H9 (cell line): ENCODE measurements at regions not wholly inside any gene's neighbourhood (a gene's known extent, or its start where the extent isn't known, plus 50 kb on each side); places are given as distances from the start of the nearest gene placed in this dataset.

Source experiments
- DNase-seq: peaks from one replicate; pipeline ENCODE4 v3.0.0-alpha.2; 2017
- H2AFZ ChIP-seq: one replicate; pipeline ENCODE4 v1.6.1; 2013; ENCODE audit warnings: mild to moderate bottlenecking, low read length, control low read depth, moderate library complexity
- H2AK5ac ChIP-seq: 2 replicates; pipeline ENCODE4 v1.6.1; 2013; ENCODE audit warnings: low read length, control low read depth, mixed read lengths; ENCODE audit not compliant: insufficient read length
- H2BK120ac ChIP-seq: one replicate; pipeline ENCODE4 v1.6.1; 2013; ENCODE audit warnings: low read depth, mild to moderate bottlenecking, low read length, control low read depth, inconsistent platforms; ENCODE audit not compliant: poor library complexity, severe bottlenecking
- H2BK12ac ChIP-seq: 2 replicates; pipeline ENCODE4 v1.6.1; 2013; ENCODE audit warnings: low read length, control low read depth, mixed read lengths, low read depth; ENCODE audit not compliant: insufficient read length
- H2BK15ac ChIP-seq: 2 replicates; pipeline ENCODE4 v1.6.1; 2013; ENCODE audit warnings: low read depth, low read length, control low read depth
- H2BK20ac ChIP-seq: one replicate; pipeline ENCODE4 v1.6.1; 2013; ENCODE audit warnings: low read depth, mild to moderate bottlenecking, low read length, control low read depth, inconsistent platforms; ENCODE audit not compliant: poor library complexity, severe bottlenecking
- H2BK5ac ChIP-seq: 2 replicates; pipeline ENCODE4 v1.6.1; 2013; ENCODE audit warnings: low read length, control low read depth, mixed read lengths; ENCODE audit not compliant: insufficient read length
- H3K14ac ChIP-seq: 2 replicates; pipeline ENCODE4 v1.6.1; 2013; ENCODE audit warnings: low read length, control low read depth; ENCODE audit not compliant: insufficient read depth
- H3K18ac ChIP-seq: 2 replicates; pipeline ENCODE4 v1.6.1; 2013; ENCODE audit warnings: low read depth, mild to moderate bottlenecking, mixed read lengths, low read length, control low read depth; ENCODE audit not compliant: insufficient read length
- H3K23ac ChIP-seq: 2 replicates; pipeline ENCODE4 v1.6.1; 2013; ENCODE audit warnings: low read length, control low read depth, mixed read lengths, low read depth; ENCODE audit not compliant: insufficient read length
- H3K23me2 ChIP-seq: 2 replicates; pipeline ENCODE4 v1.6.1; 2013; ENCODE audit warnings: low read depth, mild to moderate bottlenecking, mixed read lengths, low read length, control low read depth; ENCODE audit not compliant: insufficient read length, poor library complexity, severe bottlenecking
- H3K27ac ChIP-seq: 2 replicates; pipeline ENCODE4 v1.5.1; 2013; ENCODE audit warnings: low read length, control low read depth, mixed read lengths, low read depth; ENCODE audit not compliant: insufficient read length
- H3K27me3 ChIP-seq: 2 replicates; pipeline ENCODE4 v1.6.1; 2013; ENCODE audit warnings: low read length, control low read depth, inconsistent platforms; ENCODE audit not compliant: insufficient read depth
- H3K4ac ChIP-seq: 2 replicates; pipeline ENCODE4 v1.6.1; 2013; ENCODE audit warnings: low read depth, mild to moderate bottlenecking, control low read depth, inconsistent platforms, low read length, moderate library complexity
- H3K4me1 ChIP-seq: 2 replicates; pipeline ENCODE4 v1.6.1; 2013; ENCODE audit warnings: low read length, control low read depth, inconsistent platforms; ENCODE audit not compliant: insufficient read depth
- H3K4me2 ChIP-seq: 2 replicates; pipeline ENCODE4 v1.6.1; 2013; ENCODE audit warnings: low read length, control low read depth, mixed read lengths; ENCODE audit not compliant: insufficient read length, insufficient read depth
- H3K56ac ChIP-seq: 2 replicates; pipeline ENCODE4 v1.6.1; 2013; ENCODE audit warnings: low read depth, mild to moderate bottlenecking, mixed read lengths, low read length, control low read depth; ENCODE audit not compliant: insufficient read length
- H3K79me1 ChIP-seq: 2 replicates; pipeline ENCODE4 v1.6.1; 2013; ENCODE audit warnings: low read depth, mild to moderate bottlenecking, moderate library complexity, low read length, control low read depth, inconsistent platforms; ENCODE audit not compliant: insufficient read depth, poor library complexity, severe bottlenecking
- H3K79me2 ChIP-seq: 2 replicates; pipeline ENCODE4 v1.6.1; 2013; ENCODE audit warnings: low read length, control low read depth, inconsistent platforms; ENCODE audit not compliant: insufficient read depth
- H3K9ac ChIP-seq: 2 replicates; pipeline ENCODE4 v1.6.1; 2013; ENCODE audit warnings: low read length, control low read depth, mixed read lengths; ENCODE audit not compliant: insufficient read length; ENCODE audit errors: extremely low read depth
- H3K9me3 ChIP-seq: one replicate; pipeline ENCODE4 v1.6.1; 2013; ENCODE audit warnings: low read depth, low read length, inconsistent platforms; ENCODE audit not compliant: control insufficient read depth
- H3T11ph ChIP-seq: one replicate; pipeline ENCODE4 v1.6.1; 2013; ENCODE audit warnings: mild to moderate bottlenecking, low read length, control low read depth, inconsistent platforms
- H4K20me1 ChIP-seq: one replicate; pipeline ENCODE4 v1.6.1; 2013; ENCODE audit not compliant: control insufficient read depth, insufficient read length, insufficient read depth
- H4K5ac ChIP-seq: 2 replicates; pipeline ENCODE4 v1.6.1; 2013; ENCODE audit warnings: low read depth, mild to moderate bottlenecking, mixed read lengths, low read length, control low read depth; ENCODE audit not compliant: insufficient read length
- H4K8ac ChIP-seq: replicated peaks from 2 replicates; pipeline ENCODE4 v1.6.1; 2013; ENCODE audit warnings: low read length, control low read depth, mixed read lengths, low read depth; ENCODE audit not compliant: insufficient read length
- H4K91ac ChIP-seq: 2 replicates; pipeline ENCODE4 v1.6.1; 2013; ENCODE audit warnings: low read depth, mild to moderate bottlenecking, moderate library complexity, mixed read lengths, low read length, control low read depth; ENCODE audit not compliant: insufficient read length
- H3K27ac Mint-ChIP-seq, 3 experiments: 2 replicates in 2 of 3; 3 replicates in 1 of 3; pipeline ENCODE4 v1.8.0; 2020 to 2021; ENCODE audit warnings: mixed read lengths in 3 of 3, mild to moderate bottlenecking in 1 of 3, moderate library complexity in 1 of 3
- H3K27me3 Mint-ChIP-seq: 2 replicates; pipeline ENCODE4 v1.8.0; 2021; ENCODE audit warnings: low read depth, mild to moderate bottlenecking, moderate library complexity, mixed read lengths
- H3K36me3 Mint-ChIP-seq, 3 experiments: 2 replicates in 2 of 3; 3 replicates in 1 of 3; pipeline ENCODE4 v1.8.0; 2020 to 2021; ENCODE audit warnings: low read depth in 3 of 3, mixed read lengths in 3 of 3; ENCODE audit not compliant: insufficient read depth in 1 of 3
- H3K4me1 Mint-ChIP-seq, 2 experiments: 2 replicates each; pipeline ENCODE4 v1.8.0; 2020; ENCODE audit warnings: mixed read lengths in 2 of 2
- H3K4me3 Mint-ChIP-seq, 2 experiments: 2 replicates in 1 of 2; 3 replicates in 1 of 2; pipeline ENCODE4 v1.8.0; 2020 to 2021; ENCODE audit warnings: mild to moderate bottlenecking in 2 of 2, mixed read lengths in 2 of 2, moderate library complexity in 1 of 2
- H3K9me3 Mint-ChIP-seq, 2 experiments: 2 replicates in 1 of 2; 3 replicates in 1 of 2; pipeline ENCODE4 v1.8.0; 2020; ENCODE audit warnings: mild to moderate bottlenecking in 2 of 2, mixed read lengths in 2 of 2, moderate library complexity in 1 of 2
- CTCF ChIP-seq: fragments of 200-600 bp; sonication (generic); conservative IDR thresholded peaks from 3 replicates; pipeline ENCODE4 v1.8.0; 2021; ENCODE audit warnings: antibody characterized with exemption, mild to moderate bottlenecking
- WGBS: extraction: QIAGEN DNeasy Blood & Tissue Kit; methylation state at CpG from one replicate; pipeline ENCODE4 v1.1.7; 2013; ENCODE audit warnings: missing lambda C conversion rate, low lambda C conversion rate, mixed read lengths; ENCODE audit not compliant: insufficient read length; ENCODE audit errors: extremely low coverage; 5-methylcytosine and 5-hydroxymethylcytosine counted together

GRCh38 chr17:77319211-77320043, 178.7 kb downstream of the SEC14L1 start:
- Histone ChIP-seq H4K91ac (no peak overlapping the region), H4K8ac (no peak overlapping the region), H2BK15ac (no peak overlapping the region), H3K4me1 (peaks cover 4% of the 10 kb centered on the region; the same call in 1 of the 2 replicates), H2BK120ac (no peak overlapping the region), H3K4ac (no peak overlapping the region), H3K9ac (no peak overlapping the region), H3K79me1 (peaks cover 3% of the 10 kb centered on the region), H3K9me3 (no peaks in the 10 kb centered on the region), H3K27ac (no peak overlapping the region), H3K14ac (no peak overlapping the region), H3K23me2 (no peaks in the 10 kb centered on the region), H3K56ac (no peak overlapping the region), H3K27me3 (no peaks in the 10 kb centered on the region), H2BK20ac (no peak overlapping the region), H3K79me2 (0 out of 2 replicates have a peak, but pooled peaks cover 2% of the 10 kb centered on the region), H3T11ph (no peak overlapping the region), H3K4me2 (no peak overlapping the region), H2AK5ac (no peak overlapping the region), H2BK5ac (no peak overlapping the region), H4K5ac (no peak overlapping the region), H2BK12ac (no peak overlapping the region), H2AFZ (no peak overlapping the region), H3K23ac (no peak overlapping the region), H4K20me1 (no peaks in the 10 kb centered on the region), H3K18ac (no peak overlapping the region)
- H3K4me1 Mint-ChIP-seq, result peaks cover 40 to 66% of the 10 kb centered on the region in 2 experiments
- H3K27ac Mint-ChIP-seq, result peak overlapping the region in 2 of 3 experiments; percentile 35 to 75; a peak in 3 of 7 replicates
- DNase-seq, result peak; percentile 78
- no peaks in the 10 kb centered on the region; a peak in 1 of 5 replicates for H3K9me3 Mint-ChIP-seq
- H3K36me3 Mint-ChIP-seq, result peaks cover 0 to 10% (median 0%) of the 10 kb centered on the region in 3 experiments; a peak in 3 of 7 replicates
- no peak overlapping the region for H3K4me3 Mint-ChIP-seq
- H3K27me3 Mint-ChIP-seq, result peaks cover 1% of the 10 kb centered on the region; the same call in 1 of the 2 replicates
- no peak for TF ChIP-seq CTCF
- no CpG with 5 or more reads among the region's 38 CpGs for WGBS
